ENCODE measurements at regions not wholly inside any gene's neighbourhood (a gene's known extent, or its start where the extent isn't known, plus 50 kb on each side); places are given as distances from the start of the nearest gene placed in this dataset.
"Not testable (repeated sequence)": the region's sequence is repeated elsewhere in the genome, so short reads cannot be mapped to it uniquely, and the experiment has no call there.

DNA sequence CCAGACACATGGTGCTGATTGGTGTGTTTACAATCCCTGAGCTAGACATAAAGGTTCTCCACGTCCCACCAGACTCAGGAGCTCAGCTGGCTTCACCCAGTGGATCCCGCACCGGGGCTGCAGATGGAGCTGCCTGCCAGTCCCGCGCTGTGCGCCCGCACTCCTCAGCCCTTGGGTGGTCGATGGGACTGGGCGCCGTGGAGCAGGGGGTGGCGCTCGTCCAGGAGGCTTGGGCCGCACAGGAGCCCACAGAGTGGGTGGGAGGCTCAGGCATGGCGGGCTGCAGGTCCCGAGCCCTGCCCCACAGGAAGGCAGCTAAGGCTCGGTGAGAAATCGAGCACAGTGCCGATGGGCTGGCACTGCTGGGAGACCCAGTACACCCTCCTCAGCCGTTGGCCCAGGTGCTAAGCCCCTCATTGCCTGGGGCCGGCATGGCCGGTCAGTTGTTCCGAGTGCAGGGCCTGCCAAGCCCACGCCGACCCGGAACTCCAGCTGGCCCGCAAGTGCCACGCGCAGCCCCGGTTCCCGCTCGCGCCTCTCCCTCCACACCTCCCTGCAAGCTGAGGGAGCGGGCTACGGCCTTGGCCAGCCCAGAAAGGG is 76.8 kb upstream of the ZNF98 start:
- H2BK20ac ChIP-seq (ENCODE audit: low read length); CTCF ChIA-PET (ENCODE audit: partially characterized antibody); H3K4me1 ChIP-seq (replicated peaks in 1 of 4; ENCODE audit: control insufficient read depth in 3 of 4, insufficient read depth in 4 of 4, low read length in 3 of 4); H2BK120ac ChIP-seq (replicated peaks; ENCODE audit: low read depth, low read length); H4K5ac ChIP-seq (ENCODE audit: insufficient read length, low read depth, low read length); DNase-seq (ENCODE audit: low read depth in 1 of 2, low spot score in 2 of 2); H4K20me1 ChIP-seq (replicated peaks in 1 of 2; ENCODE audit: control insufficient read depth in 1 of 2, insufficient read depth in 2 of 2, low read length in 2 of 2); H2AFZ ChIP-seq (ENCODE audit: low read length); FAIRE-seq; H3K27ac ChIP-seq (ENCODE audit: low read depth, low read length); POLR2A ChIA-PET (ENCODE audit: partially characterized antibody); H3K14ac ChIP-seq (ENCODE audit: insufficient read length); H3K79me1 ChIP-seq (ENCODE audit: low read depth, low read length); H3K23me2 ChIP-seq (ENCODE audit: low read depth, low read length); H3K27me3 ChIP-seq (replicated peaks in 1 of 4; ENCODE audit: control insufficient read depth in 3 of 4, extremely low read depth in 1 of 4, insufficient read depth in 3 of 4, low read length in 3 of 4); H2BK12ac ChIP-seq (ENCODE audit: low read depth, low read length); H3K9ac ChIP-seq (replicated peaks in 1 of 4; ENCODE audit: extremely low read depth in 1 of 4, low read depth in 3 of 4, low read length in 3 of 4); H2BK15ac ChIP-seq (ENCODE audit: low read length); H3K36me3 ChIP-seq (ENCODE audit: control insufficient read depth in 2 of 4, insufficient read depth in 4 of 4, low read length in 3 of 4); H3K79me2 ChIP-seq (ENCODE audit: control insufficient read depth in 1 of 2, insufficient read depth in 2 of 2, low read length in 2 of 2); H3K4ac ChIP-seq (replicated peaks; ENCODE audit: insufficient read length, low read depth, low read length); H3K23ac ChIP-seq (ENCODE audit: insufficient read length); H4K91ac ChIP-seq (replicated peaks; ENCODE audit: insufficient read length, low read length); H3K18ac ChIP-seq (ENCODE audit: extremely low read depth, low read length); H2BK5ac ChIP-seq (ENCODE audit: low read depth, low read length); H3K56ac ChIP-seq (replicated peaks; ENCODE audit: insufficient read length, low read depth, low read length); H4K8ac ChIP-seq (ENCODE audit: extremely low read depth, insufficient read depth, low read length); H3K4me3 ChIP-seq (ENCODE audit: extremely low read depth in 1 of 4, insufficient read depth in 2 of 4, low read depth in 3 of 4, low read length in 4 of 4); H3K4me2 ChIP-seq (ENCODE audit: insufficient read depth in 1 of 2, low read depth in 2 of 2, low read length in 2 of 2); H2AK5ac ChIP-seq (ENCODE audit: low read depth, low read length): not testable (repeated sequence)
- H3K9me3 ChIP-seq (ENCODE audit: insufficient read depth in 2 of 2, low read depth in 1 of 2, low read length in 1 of 2) = peaks cover 75 to 87% of the 10 kb centered on the region in 2 experiments
- WGBS, 2 experiments (ENCODE audit: extremely low coverage in 1 of 2, insufficient coverage in 1 of 2, insufficient read length in 1 of 2, insufficient replicate concordance in 2 of 2, low coverage in 1 of 2, low lambda C conversion rate in 2 of 2, missing lambda C conversion rate in 1 of 2) = 92% methylated on average over 31 of the region's 34 CpGs; no CpG with 5 or more reads in 1 of the 2 experiments

Data from H1 (cell line).